22Rv1 (cell line): ENCODE measurements at regions not wholly inside any gene's neighbourhood (a gene's known extent, or its start where the extent isn't known, plus 50 kb on each side); places are given as distances from the start of the nearest gene placed in this dataset.
A peak's percentile ranks its signal among the peaks of the same experiment; 100 is the strongest.

Experiments
- H3K27ac ChIP-seq: fragments of 450-650 bp; 2 replicates; pipeline ENCODE4 v1.5.1; 2017
- ZFX ChIP-seq: fragments of 450-650 bp; IDR thresholded peaks from 2 replicates; pipeline ENCODE4 v1.6.1; 2017; ENCODE audit warnings: antibody characterized with exemption, borderline replicate concordance
- TF ChIP-seq, protein P1 (sequence below): fragments of 450-650 bp; IDR thresholded peaks from 2 replicates; pipeline ENCODE4 v1.5.1; 2017; ENCODE audit warnings: mild to moderate bottlenecking

DNA sequence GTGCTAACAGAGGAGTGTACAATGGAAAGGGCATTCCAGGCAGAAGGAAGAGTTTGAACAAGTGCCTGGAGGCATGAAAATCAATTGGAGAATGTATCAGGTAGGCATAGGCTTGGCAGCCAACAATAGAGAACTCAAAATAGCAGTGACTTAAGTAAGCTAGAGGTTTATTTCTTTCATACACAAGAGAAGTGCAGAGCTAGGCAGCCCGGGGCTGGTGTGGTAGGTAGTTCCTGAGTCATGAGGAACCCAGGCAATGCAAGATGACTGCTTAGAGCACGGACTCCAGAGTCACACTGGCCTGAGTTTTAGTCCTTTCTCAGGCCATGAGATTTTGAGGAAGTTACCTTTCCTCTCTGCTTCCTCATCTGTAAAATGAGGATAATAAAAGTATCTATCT, 74.8 kb upstream of the LRRN2 start:
- no peak overlapping the region for H3K27ac ChIP-seq
- TF ChIP-seq, protein P1, sequence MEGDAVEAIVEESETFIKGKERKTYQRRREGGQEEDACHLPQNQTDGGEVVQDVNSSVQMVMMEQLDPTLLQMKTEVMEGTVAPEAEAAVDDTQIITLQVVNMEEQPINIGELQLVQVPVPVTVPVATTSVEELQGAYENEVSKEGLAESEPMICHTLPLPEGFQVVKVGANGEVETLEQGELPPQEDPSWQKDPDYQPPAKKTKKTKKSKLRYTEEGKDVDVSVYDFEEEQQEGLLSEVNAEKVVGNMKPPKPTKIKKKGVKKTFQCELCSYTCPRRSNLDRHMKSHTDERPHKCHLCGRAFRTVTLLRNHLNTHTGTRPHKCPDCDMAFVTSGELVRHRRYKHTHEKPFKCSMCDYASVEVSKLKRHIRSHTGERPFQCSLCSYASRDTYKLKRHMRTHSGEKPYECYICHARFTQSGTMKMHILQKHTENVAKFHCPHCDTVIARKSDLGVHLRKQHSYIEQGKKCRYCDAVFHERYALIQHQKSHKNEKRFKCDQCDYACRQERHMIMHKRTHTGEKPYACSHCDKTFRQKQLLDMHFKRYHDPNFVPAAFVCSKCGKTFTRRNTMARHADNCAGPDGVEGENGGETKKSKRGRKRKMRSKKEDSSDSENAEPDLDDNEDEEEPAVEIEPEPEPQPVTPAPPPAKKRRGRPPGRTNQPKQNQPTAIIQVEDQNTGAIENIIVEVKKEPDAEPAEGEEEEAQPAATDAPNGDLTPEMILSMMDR, result no peak
- TF ChIP-seq ZFX, result no peak

DNA sequence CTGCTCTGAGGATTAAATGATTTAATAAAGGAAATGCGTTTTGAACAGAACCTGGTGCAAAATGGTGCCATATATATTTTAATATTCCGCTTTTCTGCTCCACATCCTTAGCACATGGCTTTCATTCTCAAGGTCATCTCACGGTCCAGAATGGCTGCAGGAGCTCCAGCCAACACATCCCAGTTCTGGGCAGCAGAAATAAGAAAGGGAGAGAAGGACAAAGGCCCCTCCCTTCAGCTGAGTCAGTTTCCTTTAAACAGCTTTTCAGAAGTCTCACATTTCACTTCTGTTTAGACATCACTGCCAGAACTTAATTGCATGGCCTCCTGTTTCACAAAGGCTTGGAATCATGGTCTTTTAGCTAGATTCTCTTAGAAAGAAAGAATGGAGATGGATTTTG, 75.2 kb upstream of the LRRN2 start:
- TF ChIP-seq, protein P1, result no peak
- TF ChIP-seq ZFX, result no peak
- no peak overlapping the region for H3K27ac ChIP-seq

DNA sequence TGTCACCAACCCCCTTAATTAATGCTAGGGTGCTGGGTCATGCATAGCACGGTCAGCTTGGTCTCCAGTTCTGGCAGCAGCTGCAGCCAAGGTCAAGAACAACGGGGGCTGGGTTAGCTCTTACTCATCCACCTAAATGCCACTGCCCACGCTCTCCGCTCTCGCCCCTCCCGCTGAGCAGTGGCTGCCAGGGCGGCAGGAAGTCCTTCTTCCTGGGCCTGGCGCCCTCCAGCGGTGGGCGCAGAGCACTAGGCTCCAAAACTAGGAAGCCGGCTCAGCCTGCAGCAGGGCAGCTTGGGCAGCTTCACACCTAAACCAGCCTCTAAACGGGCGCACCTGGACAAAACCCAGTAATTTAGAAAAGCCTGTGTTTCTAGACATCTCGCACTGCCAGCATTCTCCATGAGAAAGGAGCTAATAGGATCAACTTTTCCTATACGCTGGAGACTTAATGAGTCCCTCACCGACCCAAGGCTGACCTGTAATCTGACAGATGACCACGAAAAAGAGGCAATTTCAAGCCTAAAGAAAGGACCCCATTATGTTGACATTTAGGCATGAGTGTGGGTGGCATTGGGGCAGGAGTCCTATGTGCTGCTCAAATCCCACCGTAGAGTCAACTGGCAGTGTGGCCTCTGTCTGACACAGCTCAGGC, 78.4 kb upstream of the LRRN2 start:
- no peak overlapping the region for H3K27ac ChIP-seq
- TF ChIP-seq, protein P1, result peak; percentile 99
- no peak for TF ChIP-seq ZFX

DNA sequence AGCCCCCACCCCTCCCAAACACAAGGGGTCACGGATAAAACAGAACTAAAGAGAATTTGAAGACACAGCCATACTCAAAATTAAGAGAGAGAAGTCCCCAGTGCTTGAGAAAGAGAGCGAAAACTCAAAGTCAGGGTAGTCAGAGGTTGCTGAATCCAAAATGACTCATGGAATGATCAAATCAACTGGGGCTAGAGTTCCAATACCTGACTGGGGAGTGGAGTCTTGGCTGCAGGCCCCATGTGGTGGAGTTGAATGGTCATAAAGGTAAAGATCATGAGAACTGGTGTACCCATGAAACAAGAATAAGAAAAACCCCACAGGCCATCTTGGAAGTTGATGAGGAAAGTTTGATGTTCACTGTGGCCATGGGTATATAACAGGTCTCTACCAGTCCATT, 84.5 kb upstream of the LRRN2 start:
- no peak overlapping the region for H3K27ac ChIP-seq
- no peak for TF ChIP-seq ZFX
- TF ChIP-seq, protein P1, result no peak

DNA sequence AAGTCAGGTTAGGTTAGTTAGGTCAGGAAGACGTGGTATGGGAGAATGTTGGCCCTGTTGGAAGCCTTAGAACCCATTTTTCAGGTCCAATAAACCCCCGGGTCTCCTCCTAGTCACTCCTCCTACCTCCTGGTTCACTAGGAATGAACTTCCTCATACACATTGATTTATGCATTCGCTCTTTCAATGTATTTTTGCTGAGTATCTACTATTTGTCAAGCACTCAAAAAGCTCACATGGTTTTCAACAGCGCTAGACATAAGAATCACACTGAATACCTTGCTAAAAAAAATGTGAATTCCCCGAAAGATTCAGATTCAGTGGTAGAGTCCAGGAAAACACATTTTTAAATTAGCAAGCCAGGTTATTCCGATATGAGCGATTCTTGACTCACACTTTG, 85.8 kb upstream of the LRRN2 start:
- TF ChIP-seq, protein P1, result no peak
- no peak for TF ChIP-seq ZFX
- H3K27ac ChIP-seq, result no peak overlapping the region

DNA sequence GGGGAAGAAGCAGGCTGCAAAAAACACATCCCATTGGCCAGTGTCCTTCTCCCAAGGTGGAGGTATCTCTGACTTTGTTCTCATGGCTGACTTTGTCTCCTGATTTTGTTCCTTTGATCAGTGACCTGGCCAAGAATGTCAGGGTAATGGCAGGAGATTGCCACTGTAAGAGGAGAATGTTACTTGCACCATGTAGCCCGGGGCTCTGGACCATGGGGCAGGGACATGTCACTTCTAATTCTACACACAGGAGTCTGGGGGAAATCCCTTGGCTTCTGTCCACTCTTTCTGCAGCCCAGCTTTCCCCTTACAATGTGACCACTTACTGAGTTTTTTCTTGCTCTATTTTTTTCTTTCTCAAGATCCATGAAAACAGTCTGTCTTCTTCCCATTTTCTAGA, 87.7 kb upstream of the LRRN2 start:
- TF ChIP-seq, protein P1, result no peak
- no peak for TF ChIP-seq ZFX
- H3K27ac ChIP-seq, result no peak overlapping the region

DNA sequence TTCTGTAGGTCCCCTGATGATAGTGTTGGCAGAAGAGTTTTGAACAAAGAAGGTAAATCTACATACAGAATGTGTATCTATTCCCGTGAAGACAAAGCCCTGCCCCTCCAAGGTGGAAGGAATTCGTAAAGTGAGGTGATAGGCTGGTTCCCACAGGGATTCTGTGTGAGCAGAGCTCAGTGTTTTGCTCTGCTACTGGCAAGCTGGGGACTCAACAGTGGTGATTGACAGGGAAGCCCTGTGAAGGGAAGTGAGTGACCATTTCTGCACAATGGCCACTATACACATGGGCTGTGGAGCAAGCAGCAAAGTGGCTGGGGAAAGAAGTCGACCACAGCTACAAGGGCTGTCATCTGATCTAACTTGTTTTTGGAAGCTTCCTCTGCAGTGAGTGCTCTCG, 90.0 kb upstream of the LRRN2 start:
- H3K27ac ChIP-seq, result no peak overlapping the region
- TF ChIP-seq, protein P1, result no peak
- no peak for TF ChIP-seq ZFX
